HG03354 (cell line): ENCODE measurements at regions not wholly inside any gene's neighbourhood (a gene's known extent, or its start where the extent isn't known, plus 50 kb on each side); places are given as distances from the start of the nearest gene placed in this dataset.

Experiments
- ATAC-seq: cut with Tn5 transposase; IDR thresholded peaks from one replicate; pipeline ENCODE4 v1.9.1; 2021; ENCODE audit warnings: mild to moderate bottlenecking; ENCODE audit not compliant: unreplicated experiment, poor library complexity, severe bottlenecking

DNA sequence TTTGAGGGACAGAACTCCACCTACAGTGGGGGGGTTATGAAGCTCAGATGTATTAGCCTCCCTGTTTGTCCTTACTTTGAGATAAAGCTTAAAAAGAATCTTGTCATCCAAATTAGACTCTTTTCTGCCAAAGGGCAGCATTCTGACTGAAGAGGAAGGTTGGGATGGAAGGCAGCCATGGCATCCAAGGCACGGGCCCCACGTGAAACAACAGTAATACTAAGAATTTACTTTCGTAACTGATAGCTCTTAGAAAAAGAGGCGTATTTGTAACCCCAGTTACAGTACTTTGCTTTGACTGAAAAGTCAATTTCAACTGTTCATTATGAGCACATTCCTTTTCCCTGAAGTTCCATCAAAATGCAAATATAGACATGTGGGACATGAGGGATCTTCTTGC, 168.5 kb downstream of the ARRDC3 start:
- ATAC-seq: no peak
